ENCODE measurements at regions not wholly inside any gene's neighbourhood (a gene's known extent, or its start where the extent isn't known, plus 50 kb on each side); places are given as distances from the start of the nearest gene placed in this dataset.
"Not testable (repeated sequence)": the region's sequence is repeated elsewhere in the genome, so short reads cannot be mapped to it uniquely, and the experiment has no call there.

DNA sequence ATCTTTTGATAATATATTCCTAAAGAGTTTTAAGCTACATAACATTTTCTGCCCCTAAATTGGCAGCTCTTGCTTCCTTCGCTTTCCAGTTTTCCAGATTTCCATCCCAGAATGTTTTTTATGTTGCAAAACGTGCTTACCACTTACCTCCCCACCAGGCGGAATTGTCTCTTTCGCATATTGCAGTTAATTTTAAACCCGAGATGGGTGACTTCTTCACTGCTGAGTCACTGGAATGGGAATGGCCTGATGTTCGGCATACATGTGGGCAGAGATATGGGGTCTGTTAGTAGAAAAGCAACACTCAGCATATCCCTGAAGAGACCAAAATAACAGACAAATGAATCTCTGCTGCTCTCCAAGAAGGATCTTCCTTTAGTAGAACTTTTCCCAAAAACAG is 491.2 kb downstream of the PREX1 start:
- no peak overlapping the region for H3K9ac ChIP-seq (ENCODE audit: low read depth, low read length)
- 72% methylated on average over 6 of the region's 6 CpGs for WGBS

DNA sequence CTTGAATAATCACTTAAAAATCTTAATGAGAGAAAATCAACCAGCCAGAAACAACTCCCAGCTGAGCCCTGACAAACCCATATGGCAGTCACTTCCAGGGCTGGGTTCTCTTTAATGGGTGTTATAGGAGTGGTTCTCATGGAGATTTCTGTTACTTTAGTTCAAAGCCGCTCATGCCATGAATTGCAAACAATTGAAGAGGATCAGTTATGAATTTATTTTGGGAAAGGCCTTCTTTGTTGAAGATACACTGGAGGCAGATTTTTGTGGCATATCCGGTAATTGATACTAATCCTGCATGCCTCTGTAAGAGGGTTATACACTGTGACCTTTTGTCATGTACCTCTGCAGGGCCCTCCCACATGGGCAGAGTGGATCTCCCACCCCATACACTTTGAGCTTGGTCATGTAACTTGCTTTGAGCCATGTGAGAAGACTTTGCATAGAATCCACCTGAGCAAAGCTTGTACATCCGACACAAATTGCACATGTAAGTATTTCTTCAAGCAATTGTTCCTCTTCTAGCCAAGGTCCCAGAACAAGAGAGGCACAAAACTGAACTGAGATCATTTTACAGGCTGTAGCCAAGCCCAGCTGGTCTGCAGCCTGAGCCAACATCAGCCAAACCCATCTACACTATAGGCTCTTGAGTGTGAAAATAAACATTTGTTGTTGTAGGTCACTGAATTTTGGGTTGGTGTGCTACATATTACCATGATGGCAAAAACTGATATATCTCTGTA is 492.3 kb downstream of the PREX1 start:
- no peaks in the 10 kb centered on the region for H3K36me3 ChIP-seq (ENCODE audit: insufficient read depth, low read length)
- H3K9me3 ChIP-seq (ENCODE audit: insufficient read depth, low read depth, low read length) = no peaks in the 10 kb centered on the region
- H3K4me1 ChIP-seq (ENCODE audit: insufficient read depth, low read length) = peaks cover 19% of the 10 kb centered on the region
- no peak overlapping the region for H3K4me3 ChIP-seq (ENCODE audit: low read length)
- no peak overlapping the region for H3K27ac ChIP-seq (ENCODE audit: low read depth, low read length)
- H3K9ac ChIP-seq (ENCODE audit: low read depth, low read length) = no peak overlapping the region
- WGBS = 91% methylated on average over 3 of the region's 3 CpGs
- no peaks in the 10 kb centered on the region for H3K27me3 ChIP-seq (ENCODE audit: insufficient read depth, low read length)

More for the DNA sequence above, 491.2 kb downstream of the PREX1 start:
- H3K27me3 ChIP-seq (ENCODE audit: insufficient read depth, low read length) = no peaks in the 10 kb centered on the region
- H3K4me3 ChIP-seq (ENCODE audit: low read length) = no peak overlapping the region
- H3K27ac ChIP-seq (ENCODE audit: low read depth, low read length) = no peak overlapping the region
- no peaks in the 10 kb centered on the region for H3K9me3 ChIP-seq (ENCODE audit: insufficient read depth, low read depth, low read length)
- H3K36me3 ChIP-seq (ENCODE audit: insufficient read depth, low read length) = no peaks in the 10 kb centered on the region
- peaks cover 19% of the 10 kb centered on the region for H3K4me1 ChIP-seq (ENCODE audit: insufficient read depth, low read length)

DNA sequence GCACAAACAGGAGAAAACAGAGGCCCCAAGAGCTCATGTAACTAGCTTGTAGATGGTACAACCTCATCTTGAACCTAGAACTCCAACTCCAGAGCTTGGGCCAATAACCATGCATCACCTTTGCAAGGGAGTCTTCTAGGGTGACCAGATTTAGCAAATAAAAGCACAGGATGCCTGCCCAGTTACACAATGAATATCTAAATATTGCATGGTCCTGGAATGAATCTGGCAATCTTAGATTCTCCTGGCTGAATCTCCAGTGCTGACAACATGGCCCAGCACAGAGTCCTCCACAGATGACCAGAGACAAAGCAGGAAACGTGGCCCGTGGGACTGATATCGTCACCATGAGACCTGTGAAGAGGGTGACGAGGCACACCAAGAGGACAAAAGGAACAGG is 494.1 kb downstream of the PREX1 start:
- no peak overlapping the region for H3K27ac ChIP-seq (ENCODE audit: low read depth, low read length)
- no peak overlapping the region for H3K9ac ChIP-seq (ENCODE audit: low read depth, low read length)
- H3K9me3 ChIP-seq (ENCODE audit: insufficient read depth, low read depth, low read length) = no peaks in the 10 kb centered on the region
- WGBS = 93% methylated on average over 4 of the region's 4 CpGs
- H3K4me3 ChIP-seq (ENCODE audit: low read length) = no peak overlapping the region
- peaks cover 19% of the 10 kb centered on the region for H3K4me1 ChIP-seq (ENCODE audit: insufficient read depth, low read length)
- H3K27me3 ChIP-seq (ENCODE audit: insufficient read depth, low read length) = no peaks in the 10 kb centered on the region
- no peaks in the 10 kb centered on the region for H3K36me3 ChIP-seq (ENCODE audit: insufficient read depth, low read length)

DNA sequence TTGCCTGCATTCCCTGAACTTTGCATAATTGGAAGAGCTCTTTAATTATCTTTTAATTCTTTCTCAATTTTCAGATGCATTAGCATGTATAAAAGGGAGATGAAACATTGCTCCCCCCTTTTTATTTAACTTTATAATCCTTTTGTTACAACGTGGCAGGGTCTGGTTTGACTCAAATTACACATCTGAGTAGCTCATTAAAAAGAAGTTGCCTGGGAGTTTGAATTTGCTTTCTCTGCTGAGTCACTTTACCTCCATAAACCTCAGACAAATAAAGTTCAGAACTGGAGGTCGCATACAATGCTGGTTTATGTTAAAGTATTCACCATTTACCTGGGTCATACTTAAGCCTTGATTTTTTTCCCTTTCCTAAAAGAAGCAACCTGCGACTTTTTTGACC is 495.2 kb downstream of the PREX1 start:
- WGBS = 53% methylated on average over 3 of the region's 3 CpGs
- H3K36me3 ChIP-seq (ENCODE audit: insufficient read depth, low read length) = no peaks in the 10 kb centered on the region
- H3K27ac ChIP-seq (ENCODE audit: low read depth, low read length) = no peak overlapping the region
- peaks cover 19% of the 10 kb centered on the region for H3K4me1 ChIP-seq (ENCODE audit: insufficient read depth, low read length)
- no peak overlapping the region for H3K9ac ChIP-seq (ENCODE audit: low read depth, low read length)
- no peaks in the 10 kb centered on the region for H3K9me3 ChIP-seq (ENCODE audit: insufficient read depth, low read depth, low read length)
- no peaks in the 10 kb centered on the region for H3K27me3 ChIP-seq (ENCODE audit: insufficient read depth, low read length)
- H3K4me3 ChIP-seq (ENCODE audit: low read length) = no peak overlapping the region

DNA sequence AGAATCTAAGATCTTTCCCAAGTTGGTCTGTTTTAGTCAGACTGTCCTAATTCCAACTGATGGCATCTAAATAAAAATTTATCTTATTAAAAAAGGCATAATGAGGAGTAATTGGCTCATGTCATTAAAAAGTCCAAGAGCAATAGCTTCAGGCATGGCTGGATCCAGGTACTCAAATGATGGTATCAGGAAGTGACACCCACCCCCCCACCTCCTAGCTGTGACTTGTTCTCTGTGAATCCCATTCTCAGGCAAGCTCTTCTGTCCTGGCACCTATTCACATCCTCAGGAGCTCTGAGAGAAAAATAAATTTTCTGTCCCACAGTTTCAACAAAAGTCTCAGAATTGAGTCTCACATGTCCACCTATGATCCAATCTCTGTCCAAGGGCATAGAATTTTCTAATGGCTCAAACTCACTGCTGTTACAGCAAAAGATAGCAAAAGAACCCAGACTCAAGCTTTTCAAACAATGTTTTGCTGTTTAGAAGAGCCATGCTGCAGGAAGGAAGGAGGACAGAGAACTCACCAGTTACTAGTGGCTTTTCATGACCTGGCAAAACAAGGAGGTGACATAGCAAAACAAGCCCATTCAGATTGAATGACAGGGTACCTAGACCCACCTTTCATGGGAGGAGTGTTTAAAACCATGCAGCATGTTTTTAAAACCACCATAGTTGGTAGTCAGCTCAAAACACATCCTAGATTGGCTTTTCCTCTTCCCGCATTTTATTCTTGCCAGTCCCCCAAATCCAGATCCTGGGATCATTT is 496.1 kb downstream of the PREX1 start:
- H3K9ac ChIP-seq (ENCODE audit: low read depth, low read length) = no peak overlapping the region
- H3K27me3 ChIP-seq (ENCODE audit: insufficient read depth, low read length) = no peaks in the 10 kb centered on the region
- no peaks in the 10 kb centered on the region for H3K36me3 ChIP-seq (ENCODE audit: insufficient read depth, low read length)
- H3K4me1 ChIP-seq (ENCODE audit: insufficient read depth, low read length) = peaks cover 17% of the 10 kb centered on the region
- no peak overlapping the region for H3K4me3 ChIP-seq (ENCODE audit: low read length)
- H3K9me3 ChIP-seq (ENCODE audit: insufficient read depth, low read depth, low read length) = no peaks in the 10 kb centered on the region
- no peak overlapping the region for H3K27ac ChIP-seq (ENCODE audit: low read depth, low read length)
- WGBS = 90% methylated on average over 1 of the region's 1 CpG

DNA sequence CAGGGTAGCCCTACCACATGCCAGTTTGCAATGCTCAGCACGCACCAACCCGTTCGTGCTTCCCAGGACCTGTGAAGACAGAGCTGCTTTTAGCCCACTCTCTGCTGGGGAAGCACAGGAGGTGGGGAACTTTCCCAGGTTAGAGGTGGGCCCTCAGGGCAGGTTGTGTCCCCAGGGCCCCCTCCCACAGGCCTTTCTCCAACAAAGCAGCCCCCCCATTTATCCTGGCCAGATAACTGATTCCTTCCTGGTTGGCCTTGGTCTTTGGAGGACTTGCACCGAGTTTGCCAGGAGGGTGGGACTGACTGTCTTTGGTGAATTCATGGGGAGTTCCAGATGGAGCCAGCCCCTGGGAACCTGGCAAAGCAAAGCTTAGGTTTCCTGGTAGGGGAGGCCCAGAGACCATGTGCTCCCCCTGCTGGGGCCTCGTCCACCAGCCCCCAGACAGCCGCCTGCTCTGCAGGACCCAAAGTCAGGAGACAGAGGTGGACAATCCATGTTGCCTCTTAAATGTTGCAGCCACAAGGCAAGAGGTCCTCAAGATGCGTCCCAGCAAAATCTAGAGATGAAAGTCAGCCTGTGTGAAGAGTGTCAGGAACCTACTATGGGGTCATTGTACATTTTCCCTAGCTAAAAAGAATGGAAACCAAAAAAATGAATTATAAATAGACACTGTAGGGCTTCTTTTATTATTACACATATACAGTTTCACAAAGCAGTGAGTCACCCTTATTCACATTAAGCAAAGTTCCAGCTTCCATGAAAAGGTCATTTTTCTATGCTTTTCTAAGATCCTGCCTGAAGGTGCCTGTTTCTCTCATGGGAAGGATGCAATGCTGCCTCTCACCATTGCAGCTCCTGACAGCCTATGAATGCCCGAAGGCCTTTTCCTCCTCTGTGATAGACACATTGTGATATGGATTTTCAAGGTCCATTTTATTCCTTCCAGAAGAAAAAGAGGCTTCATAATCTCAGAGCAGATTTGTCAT is 497.8 kb downstream of the PREX1 start:
- Histone ChIP-seq H3K27me3 (ENCODE audit: insufficient read depth, low read length) (no peaks in the 10 kb centered on the region), H3K9me3 (ENCODE audit: insufficient read depth, low read depth, low read length) (no peaks in the 10 kb centered on the region), H3K4me1 (ENCODE audit: insufficient read depth, low read length) (peaks cover 9% of the 10 kb centered on the region; the same call in 1 of the 2 replicates), H3K36me3 (ENCODE audit: insufficient read depth, low read length) (no peaks in the 10 kb centered on the region), H3K4me3 (ENCODE audit: low read length) (no peak overlapping the region), H3K27ac (ENCODE audit: low read depth, low read length) (no peak overlapping the region), H3K9ac (ENCODE audit: low read depth, low read length) (no peak overlapping the region)
- 77% methylated on average over 8 of the region's 8 CpGs for WGBS

DNA sequence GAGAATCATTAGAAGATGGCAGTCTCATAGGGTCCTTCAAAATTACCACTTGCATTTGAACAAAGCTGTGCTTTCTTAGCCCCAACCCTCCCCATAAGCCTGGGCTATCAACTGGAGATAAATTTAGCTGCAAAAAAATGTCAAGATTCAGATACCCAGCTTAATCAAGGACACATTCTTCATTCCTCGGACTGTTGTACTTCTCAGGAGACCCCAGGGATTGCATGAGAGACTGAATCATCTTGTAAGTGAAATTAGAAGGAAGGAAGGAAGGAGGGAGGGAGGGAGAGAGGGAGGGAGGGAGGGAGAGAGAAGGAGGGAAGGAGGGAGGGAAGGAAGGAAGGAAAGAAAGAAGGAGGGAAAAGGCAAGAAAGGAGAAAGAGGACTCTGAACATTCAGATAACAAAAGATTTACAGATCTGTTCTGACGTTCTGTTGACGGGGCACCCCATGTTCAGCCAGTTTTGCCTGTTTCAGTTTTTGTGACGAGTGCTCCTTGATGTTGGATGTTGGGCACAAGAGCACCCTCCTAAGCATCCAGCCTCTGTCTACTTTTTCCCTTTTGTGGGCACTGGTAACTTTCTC is 498.7 kb downstream of the PREX1 start:
- no peaks in the 10 kb centered on the region; the same call in 1 of the 2 replicates for H3K27me3 ChIP-seq (ENCODE audit: insufficient read depth, low read length)
- no peak overlapping the region for H3K27ac ChIP-seq (ENCODE audit: low read depth, low read length)
- no peak overlapping the region for H3K9ac ChIP-seq (ENCODE audit: low read depth, low read length)
- no peaks in the 10 kb centered on the region for H3K36me3 ChIP-seq (ENCODE audit: insufficient read depth, low read length)
- no peaks in the 10 kb centered on the region for H3K9me3 ChIP-seq (ENCODE audit: insufficient read depth, low read depth, low read length)
- H3K4me1 ChIP-seq (ENCODE audit: insufficient read depth, low read length) = peaks cover 9% of the 10 kb centered on the region; the same call in 1 of the 2 replicates
- WGBS = 93% methylated on average over 4 of the region's 4 CpGs
- H3K4me3 ChIP-seq (ENCODE audit: low read length) = no peak overlapping the region

DNA sequence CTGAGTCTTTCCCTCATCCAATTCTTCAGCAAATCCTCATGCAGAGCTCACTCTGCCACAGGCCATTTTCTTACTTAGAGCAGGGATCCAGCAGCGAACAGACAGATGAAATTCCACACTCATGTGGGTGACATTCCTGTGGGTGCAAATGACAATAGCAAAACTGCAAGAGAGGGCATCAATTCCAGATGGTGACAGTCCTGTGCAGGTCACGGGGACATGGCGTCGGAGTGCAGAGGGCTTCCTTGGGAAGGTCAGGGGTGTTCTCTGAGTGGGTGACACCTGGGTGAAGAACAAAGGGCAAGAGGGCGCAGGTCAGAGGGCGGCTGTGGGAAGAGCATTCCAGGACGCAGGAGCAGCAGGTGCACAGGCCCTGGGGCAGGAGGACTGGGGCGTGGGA is 500.0 kb downstream of the PREX1 start:
- H3K4me1 ChIP-seq (ENCODE audit: insufficient read depth, low read length); H3K27me3 ChIP-seq (ENCODE audit: insufficient read depth, low read length); H3K9ac ChIP-seq (ENCODE audit: low read depth, low read length); H3K9me3 ChIP-seq (ENCODE audit: insufficient read depth, low read depth, low read length); H3K4me3 ChIP-seq (ENCODE audit: low read length); H3K27ac ChIP-seq (ENCODE audit: low read depth, low read length); H3K36me3 ChIP-seq (ENCODE audit: insufficient read depth, low read length): not testable (repeated sequence)
- 94% methylated on average over 7 of the region's 8 CpGs for WGBS

DNA sequence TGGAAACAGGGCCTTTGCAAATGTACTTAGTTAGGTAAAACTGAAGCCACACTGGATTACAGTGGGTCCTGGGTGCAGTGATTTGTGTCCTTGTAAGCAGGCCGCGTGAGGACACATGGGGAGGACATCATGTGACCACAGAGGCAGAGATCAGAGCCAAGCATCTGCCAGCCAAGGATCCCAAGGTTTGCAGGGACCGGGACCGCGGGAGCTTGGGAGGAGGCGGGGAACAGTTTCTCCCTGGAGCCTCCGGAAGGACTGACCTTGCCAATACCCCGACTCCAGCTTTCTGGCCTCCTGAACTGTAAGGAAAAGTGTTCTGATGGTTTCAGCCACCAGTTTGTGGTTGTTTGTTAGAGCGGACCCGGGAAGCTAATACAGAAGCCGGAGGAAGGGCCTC is 500.9 kb downstream of the PREX1 start:
- Histone ChIP-seq H3K9ac (ENCODE audit: low read depth, low read length) (no peak overlapping the region), H3K4me1 (ENCODE audit: insufficient read depth, low read length) (no peaks in the 10 kb centered on the region), H3K9me3 (ENCODE audit: insufficient read depth, low read depth, low read length) (no peaks in the 10 kb centered on the region), H3K27ac (ENCODE audit: low read depth, low read length) (no peak overlapping the region), H3K36me3 (ENCODE audit: insufficient read depth, low read length) (no peaks in the 10 kb centered on the region), H3K4me3 (ENCODE audit: low read length) (no peak overlapping the region), H3K27me3 (ENCODE audit: insufficient read depth, low read length) (no peaks in the 10 kb centered on the region; the same call in 1 of the 2 replicates)
- 84% methylated on average over 11 of the region's 11 CpGs for WGBS

DNA sequence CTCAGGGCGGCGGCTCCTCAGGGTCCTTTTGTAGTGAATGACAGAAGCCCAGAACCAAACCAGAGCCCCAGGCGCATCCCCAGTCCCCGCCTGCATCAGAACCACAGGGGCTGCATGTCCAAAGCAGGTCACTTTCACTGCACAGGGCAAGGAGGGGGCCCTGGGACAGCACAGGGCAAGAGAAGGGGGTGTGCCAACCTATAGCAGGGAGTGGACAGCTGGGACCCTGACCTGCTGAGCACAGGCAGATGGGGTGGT is 501.4 kb downstream of the PREX1 start:
- Histone ChIP-seq H3K4me1 (ENCODE audit: insufficient read depth, low read length) (no peaks in the 10 kb centered on the region), H3K9ac (ENCODE audit: low read depth, low read length) (no peak overlapping the region), H3K36me3 (ENCODE audit: insufficient read depth, low read length) (no peaks in the 10 kb centered on the region), H3K27me3 (ENCODE audit: insufficient read depth, low read length) (no peaks in the 10 kb centered on the region; the same call in 1 of the 2 replicates), H3K27ac (ENCODE audit: low read depth, low read length) (no peak overlapping the region), H3K4me3 (ENCODE audit: low read length) (no peak overlapping the region), H3K9me3 (ENCODE audit: insufficient read depth, low read depth, low read length) (no peaks in the 10 kb centered on the region)
- WGBS = 90% methylated on average over 4 of the region's 4 CpGs
